ENCODE measurements at regions not wholly inside any gene's neighbourhood (a gene's known extent, or its start where the extent isn't known, plus 50 kb on each side); places are given as distances from the start of the nearest gene placed in this dataset.

- DNase-seq (ENCODE audit: low read depth, low spot score) (peak; percentile 43), FAIRE-seq (peak; percentile 15)
- no peak overlapping the region for H3K4me3 ChIP-seq (replicated peaks in 1 of 3; ENCODE audit: insufficient read depth in 1 of 3, low read depth in 1 of 3, low read length in 3 of 3)
- intact Hi-C loops (cut with micrococcal nuclease) = no loop called here
- H3K9me3 ChIP-seq (replicated peaks; ENCODE audit: control insufficient read depth, insufficient read depth, low read length) = no peaks in the 10 kb centered on the region
- TF ChIP-seq FOS (IDR thresholded peaks at IDR 0.05; ENCODE audit: borderline replicate concordance, insufficient read depth, low read length) (no peak), EZH2 (IDR thresholded peaks at IDR 0.05; ENCODE audit: borderline replicate concordance, low read depth, low read length, severe bottlenecking) (no peak), GATA2 (IDR thresholded peaks at IDR 0.05; ENCODE audit: insufficient read depth, insufficient read length, low read depth, low read length) (no peak), POLR2A (IDR thresholded peaks at IDR 0.05; ENCODE audit: low read depth, low read length) (no peak), POLR2AphosphoS5 (IDR thresholded peaks at IDR 0.05; ENCODE audit: insufficient read depth, low read depth, low read length) (no peak), MYC (IDR thresholded peaks at IDR 0.05; ENCODE audit: low read depth, low read length) (no peak), MAX (IDR thresholded peaks at IDR 0.05; ENCODE audit: insufficient read depth, insufficient read length) (no peak), JUN (IDR thresholded peaks at IDR 0.05; ENCODE audit: borderline replicate concordance, insufficient read depth, insufficient read length, low read depth) (no peak), CTCF (IDR thresholded peaks at IDR 0.05; ENCODE audit: extremely low read depth in 1 of 2, insufficient read depth in 1 of 2, low read depth in 1 of 2, low read length in 2 of 2) (no peak)
- no peaks in the 10 kb centered on the region for H4K20me1 ChIP-seq (replicated peaks; ENCODE audit: control insufficient read depth, extremely low read depth, insufficient read depth, low read length)
- no peaks in the 10 kb centered on the region for H3K9me1 ChIP-seq (replicated peaks; ENCODE audit: control insufficient read depth, extremely low read depth, insufficient read depth, low read length)
- H3K4me2 ChIP-seq (ENCODE audit: insufficient read depth, low read length) = no peak overlapping the region
- ChIA-PET POLR2A (no interaction called here), CTCF (no interaction called here)
- no peak overlapping the region for H3K27ac ChIP-seq (ENCODE audit: insufficient read depth, low read depth, low read length)
- no TSS peak for BruUV-seq (replicated peaks)
- dilution Hi-C loops (cut with MboI; ENCODE audit: extremely low pct_ligation_motif_present, low sequenced_read_pairs) = no loop called here
- H2AFZ ChIP-seq (ENCODE audit: low read depth, low read length) = no peak overlapping the region
- peaks cover 4% of the 10 kb centered on the region for H3K4me1 ChIP-seq (ENCODE audit: control insufficient read depth, extremely low read depth, insufficient read depth, low read length)
- no peaks in the 10 kb centered on the region for H3K27me3 ChIP-seq (ENCODE audit: control insufficient read depth in 2 of 2, insufficient read depth in 2 of 2, low read length in 2 of 2)
- H3K9ac ChIP-seq (replicated peaks; ENCODE audit: extremely low read depth, insufficient read depth, low read length) = no peak overlapping the region
- no peaks in the 10 kb centered on the region for H3K36me3 ChIP-seq (ENCODE audit: control insufficient read depth in 2 of 2, extremely low read depth in 1 of 2, insufficient read depth in 2 of 2, low read length in 2 of 2)
- no peaks in the 10 kb centered on the region for H3K79me2 ChIP-seq (ENCODE audit: control insufficient read depth, insufficient read depth, low read length)
These were observed 84.2 kb upstream of the MARCKS start for GRCh38 chr6:113772961-113773360.

Data from endothelial cell of umbilical vein (primary cell).